Left cardiac atrium (tissue), 4 donors: ENCODE measurements at regions not wholly inside any gene's neighbourhood (a gene's known extent, or its start where the extent isn't known, plus 50 kb on each side); places are given as distances from the start of the nearest gene placed in this dataset.

Source experiments
- ATAC-seq, 2 donors: fragments of 200-7000 bp; cut with Tn5 transposase; one replicate each; pipeline ENCODE4 v1.9.1; 2020; ENCODE audit warnings: mild to moderate bottlenecking in 2 of 2, moderate library complexity in 2 of 2
- DNase-seq: peaks from one replicate; pipeline ENCODE4 v3.0.0-alpha.2; 2020
- intact Hi-C, 2 donors: fragments of 100-400 bp; cut with DNase I; formaldehyde crosslinking; loops; one replicate each; pipeline versions ENCODE4 v1.14.1 to v1.15.1; 2022 to 2023
- donor health status: DM: no; HTN: yes; CAD: no.
- donor health status: DM: no; HTN: yes; CAD: no; lungs with severe emphysema.
- donor health status: DM: yes; HTN: yes; CAD: no.
- donor health status: Dilated cardiomyopathy.

DNA sequence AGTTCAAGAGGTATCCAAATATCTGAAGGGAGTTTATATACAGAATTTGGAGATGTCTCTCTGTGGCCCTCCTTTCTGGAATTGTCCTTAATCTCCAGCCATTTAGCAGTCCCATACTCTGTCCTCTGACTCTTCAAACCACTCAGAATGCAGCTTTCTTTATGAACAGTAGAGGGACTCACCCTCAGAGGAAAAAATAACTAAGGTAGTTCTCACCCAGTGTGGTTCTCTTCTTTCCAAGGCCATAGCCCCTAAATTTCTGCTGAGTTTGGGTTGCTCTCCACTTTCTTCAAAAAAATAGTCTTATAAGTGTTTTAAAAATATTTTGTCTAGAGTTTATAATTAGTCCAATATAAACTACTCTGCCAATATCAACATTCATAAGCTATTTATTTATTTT, 369.7 kb downstream of the MATN1 start:
- DNase-seq (no peak), ATAC-seq (no peak)
- intact Hi-C loops, result loop anchor here in 1 of 2 donors (10.0 kb wide), 1 partner anchor 351 kb away; no protein-coding TSS in a partner anchor

DNA sequence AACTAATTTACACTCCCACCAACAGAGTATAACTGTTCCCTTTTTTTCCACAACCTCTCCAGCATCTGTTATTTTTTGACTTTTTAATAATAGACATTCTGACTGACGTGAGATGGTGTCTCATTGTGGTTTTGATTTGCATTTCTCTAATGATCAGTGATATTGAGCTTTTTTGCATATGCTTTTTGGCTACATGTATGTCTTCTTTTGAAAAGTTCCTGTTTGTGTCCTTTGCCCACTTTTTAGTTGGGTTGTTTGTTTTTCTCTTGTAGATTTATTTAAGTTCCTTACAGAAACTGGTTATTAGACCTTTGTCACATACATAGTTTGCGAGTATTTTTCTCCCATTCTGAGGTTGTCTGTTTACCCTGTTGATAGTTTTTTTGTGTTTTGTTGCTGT, 375.2 kb downstream of the MATN1 start:
- intact Hi-C loops, result no loop called here
- no peak for ATAC-seq

DNA sequence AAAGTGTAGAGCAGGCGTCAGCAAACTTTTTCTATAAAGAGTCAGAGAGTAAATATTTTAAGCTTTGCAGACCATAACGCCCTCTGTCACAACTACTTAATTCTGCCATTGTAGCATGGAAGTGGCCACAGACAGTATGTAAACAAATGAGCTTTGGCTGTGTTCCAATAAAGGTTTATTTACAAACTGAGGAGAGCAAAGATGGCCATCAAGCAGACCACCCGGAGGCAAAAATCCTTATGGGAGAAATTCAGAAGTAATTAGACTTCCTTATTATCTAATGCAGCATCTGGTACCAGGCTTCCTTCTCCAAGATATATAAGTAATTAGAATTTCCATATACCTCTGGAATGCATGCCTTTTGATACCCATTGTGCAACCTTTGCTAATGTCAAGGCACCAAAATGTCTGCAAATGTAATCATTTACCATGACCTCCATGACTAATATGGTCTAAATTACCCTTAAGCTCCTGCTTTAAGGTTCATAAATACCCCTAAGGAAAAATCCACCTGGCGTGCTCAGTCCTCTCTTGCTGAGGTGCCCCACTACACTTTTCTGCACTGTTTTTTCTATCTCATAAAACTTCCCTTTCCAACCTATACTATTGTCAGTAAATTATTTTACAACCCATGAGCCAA, 377.8 kb downstream of the MATN1 start:
- intact Hi-C loops, result no loop called here
- ATAC-seq, result no peak
- DNase-seq, result no peak

More for the DNA sequence above, 375.2 kb downstream of the MATN1 start:
- DNase-seq, result no peak

DNA sequence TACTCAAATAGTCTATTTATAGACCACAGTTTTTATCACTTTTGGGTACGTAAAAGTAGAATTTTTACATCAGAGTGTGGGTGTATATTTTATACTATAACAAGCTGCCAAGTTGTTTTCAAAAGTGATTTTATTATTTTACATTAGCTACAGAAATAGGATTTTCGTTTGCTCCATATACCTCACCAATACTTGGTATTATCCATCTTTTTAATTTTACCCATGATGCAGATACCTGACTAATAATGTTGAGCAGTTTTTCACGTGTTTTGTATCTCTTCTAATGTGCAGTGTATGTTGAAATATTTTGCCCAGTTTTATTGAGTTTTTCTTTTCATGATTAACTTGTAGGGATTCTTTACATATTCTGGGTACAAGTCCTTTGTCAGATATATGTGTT, 379.8 kb downstream of the MATN1 start:
- no peak for ATAC-seq
- intact Hi-C loops, result no loop called here

DNA sequence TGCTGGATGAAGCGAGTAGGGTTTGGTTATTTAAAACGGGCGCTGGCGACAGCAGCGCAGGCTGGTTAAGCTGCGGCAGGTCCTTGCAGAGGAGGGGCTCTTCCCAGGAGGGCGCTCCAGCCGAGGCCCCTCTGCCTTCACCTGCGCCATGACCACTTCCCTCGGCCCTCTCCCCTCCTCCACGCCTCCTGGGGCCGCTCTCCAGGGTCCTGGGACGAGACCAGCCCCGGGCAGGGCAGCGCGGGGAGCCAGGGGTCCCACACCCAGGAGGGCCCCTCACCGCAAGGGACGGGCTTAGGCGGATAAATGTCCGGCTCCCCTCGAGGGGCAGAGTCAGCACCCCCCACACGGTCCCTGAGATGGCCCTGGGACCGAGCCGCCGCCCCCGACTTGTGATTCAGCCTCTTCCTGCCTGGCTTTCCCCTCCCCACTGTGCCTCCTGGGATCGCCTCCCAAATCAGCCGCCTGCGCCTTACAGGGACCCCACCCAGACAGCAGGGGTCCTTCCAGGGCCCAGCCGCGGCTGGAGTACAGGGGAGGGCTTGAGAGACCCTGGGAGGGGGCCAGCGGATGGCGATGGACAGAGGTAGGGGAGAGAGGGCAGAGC, 380.7 kb downstream of the MATN1 start:
- no peak for ATAC-seq
- intact Hi-C loops, result no loop called here
- no peak for DNase-seq

More for the DNA sequence above, 379.8 kb downstream of the MATN1 start:
- DNase-seq, result no peak

DNA sequence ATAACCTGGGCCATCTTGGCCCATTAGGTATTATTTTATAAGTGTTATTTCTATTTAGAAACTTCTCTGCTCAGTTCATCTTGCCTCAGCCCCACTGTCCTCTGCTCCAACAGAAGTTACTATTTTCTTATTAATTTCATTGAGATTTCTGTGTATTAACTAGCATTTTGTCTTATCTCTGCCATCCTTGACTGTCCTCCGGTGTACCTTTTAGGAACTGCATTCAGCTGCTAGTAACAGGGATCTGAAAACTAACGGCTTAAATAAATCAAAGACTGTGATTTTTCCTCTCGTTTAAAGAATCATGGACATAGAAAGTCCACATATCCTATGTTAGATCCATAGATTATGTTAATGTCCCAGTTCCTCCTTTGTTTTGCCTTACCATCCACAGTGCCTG, 382.5 kb downstream of the MATN1 start:
- ATAC-seq (no peak), DNase-seq (no peak)
- intact Hi-C loops, result no loop called here

DNA sequence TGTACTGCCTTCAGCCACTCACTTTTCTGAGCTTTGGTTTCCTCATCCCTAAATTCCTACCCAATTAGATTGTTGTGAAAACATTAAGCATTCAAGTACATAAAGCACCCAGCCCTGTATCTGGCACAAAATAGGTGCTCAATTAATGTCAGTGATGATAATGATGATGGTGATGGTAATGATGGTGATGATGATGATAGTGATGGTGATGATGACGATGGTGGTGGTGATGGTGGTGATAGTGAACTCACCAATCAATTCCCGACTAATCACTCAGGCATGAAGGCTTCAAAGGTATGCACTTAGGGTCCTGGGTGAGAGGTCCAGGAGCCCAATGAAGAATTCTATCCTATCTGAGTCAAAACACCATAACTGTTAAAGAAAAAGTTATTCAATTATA, 383.5 kb downstream of the MATN1 start:
- DNase-seq, result no peak
- no peak for ATAC-seq
- intact Hi-C loops, result no loop called here

DNA sequence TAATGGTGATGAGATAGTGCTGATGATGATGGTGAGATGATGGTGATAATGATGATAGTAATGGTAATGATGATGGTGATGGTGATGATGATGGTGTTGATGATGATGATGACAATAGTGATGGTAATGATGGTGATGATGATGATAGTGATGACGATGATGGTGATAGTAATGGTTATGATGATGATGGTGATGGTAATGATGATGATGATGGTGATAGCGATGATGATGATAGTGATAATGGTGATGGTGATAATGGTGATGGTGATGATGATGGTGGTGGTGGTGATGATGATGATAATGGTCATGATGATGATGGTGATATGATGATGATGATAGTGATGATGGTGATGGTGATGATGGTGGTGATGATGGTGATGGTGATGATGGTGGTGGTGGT, 384.6 kb downstream of the MATN1 start:
- intact Hi-C loops, result no loop called here
- ATAC-seq (no peak), DNase-seq (no peak)

DNA sequence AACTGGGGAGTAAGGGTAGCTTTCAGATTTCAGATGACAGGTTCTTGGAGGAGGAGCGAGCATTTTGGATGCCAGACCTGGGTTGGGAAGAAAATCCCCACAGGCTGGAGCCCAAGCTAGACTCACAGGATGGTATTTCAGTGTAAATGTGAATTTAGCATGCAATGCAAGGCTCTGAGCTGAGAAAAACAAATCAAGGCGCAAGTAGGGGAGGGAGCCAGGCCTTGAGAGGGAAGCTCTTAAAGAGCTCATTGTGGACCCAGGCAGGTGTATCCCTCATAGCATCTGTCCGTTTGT, 386.1 kb downstream of the MATN1 start:
- ATAC-seq, result no peak
- DNase-seq, result no peak
- intact Hi-C loops, result no loop called here

DNA sequence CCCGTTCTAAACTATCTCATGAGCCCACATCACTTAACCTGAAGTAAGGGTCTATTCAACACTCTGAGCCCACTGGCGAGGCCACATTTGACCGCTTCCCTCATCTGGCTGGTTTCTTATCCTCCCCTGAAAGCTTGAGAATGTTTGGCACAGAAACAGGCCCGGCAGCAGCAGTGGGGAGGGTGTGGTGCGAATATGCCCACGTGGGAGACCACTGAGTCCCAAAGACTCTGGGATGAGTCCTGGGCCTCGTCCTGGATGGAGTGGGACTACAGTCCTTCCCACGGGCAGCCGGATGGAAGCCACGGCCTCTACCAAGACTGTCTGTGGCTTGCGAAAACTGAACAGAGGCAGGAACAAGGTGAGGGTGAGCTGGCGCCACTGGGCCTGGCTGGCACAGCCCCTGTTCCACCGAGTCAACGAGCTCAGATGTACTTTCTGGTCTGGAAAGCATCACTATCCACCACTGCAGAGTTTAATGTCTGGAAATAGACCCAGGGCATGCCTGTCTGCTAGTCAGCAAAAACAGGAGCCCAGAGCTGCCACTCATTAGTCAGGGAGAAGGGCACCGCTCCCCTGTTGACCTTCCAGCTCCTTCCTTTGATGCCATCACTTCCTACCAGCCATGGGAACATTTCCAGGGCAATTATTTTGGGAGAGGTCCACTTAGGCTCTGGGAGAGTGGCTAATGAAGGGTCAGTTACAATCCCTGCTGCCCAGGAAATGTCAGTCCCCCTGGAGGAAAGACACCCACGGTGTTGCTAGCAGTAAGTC, 386.6 kb downstream of the MATN1 start:
- ATAC-seq (no peak), DNase-seq (no peak)
- intact Hi-C loops, result no loop called here

DNA sequence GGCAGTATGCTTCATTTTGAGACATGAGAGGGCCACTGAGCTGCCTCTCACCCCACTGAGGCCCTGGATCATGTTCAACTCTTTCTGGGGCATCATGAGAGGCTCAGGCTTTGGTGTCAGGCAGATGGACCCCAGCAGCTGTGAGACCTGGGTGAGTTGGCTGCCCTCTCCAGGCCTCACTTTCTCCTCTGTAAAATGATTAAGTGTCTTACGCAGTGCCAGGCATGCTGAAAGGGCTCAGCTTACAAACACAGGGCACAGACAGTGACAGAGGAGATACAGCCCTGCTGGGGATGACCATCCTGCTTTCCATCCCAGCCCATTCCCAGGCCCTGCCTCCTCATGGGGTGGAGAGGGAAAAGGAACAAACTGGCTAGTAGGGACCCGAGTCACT, 387.4 kb downstream of the MATN1 start:
- intact Hi-C loops, result no loop called here
- ATAC-seq (no peak), DNase-seq (no peak)

DNA sequence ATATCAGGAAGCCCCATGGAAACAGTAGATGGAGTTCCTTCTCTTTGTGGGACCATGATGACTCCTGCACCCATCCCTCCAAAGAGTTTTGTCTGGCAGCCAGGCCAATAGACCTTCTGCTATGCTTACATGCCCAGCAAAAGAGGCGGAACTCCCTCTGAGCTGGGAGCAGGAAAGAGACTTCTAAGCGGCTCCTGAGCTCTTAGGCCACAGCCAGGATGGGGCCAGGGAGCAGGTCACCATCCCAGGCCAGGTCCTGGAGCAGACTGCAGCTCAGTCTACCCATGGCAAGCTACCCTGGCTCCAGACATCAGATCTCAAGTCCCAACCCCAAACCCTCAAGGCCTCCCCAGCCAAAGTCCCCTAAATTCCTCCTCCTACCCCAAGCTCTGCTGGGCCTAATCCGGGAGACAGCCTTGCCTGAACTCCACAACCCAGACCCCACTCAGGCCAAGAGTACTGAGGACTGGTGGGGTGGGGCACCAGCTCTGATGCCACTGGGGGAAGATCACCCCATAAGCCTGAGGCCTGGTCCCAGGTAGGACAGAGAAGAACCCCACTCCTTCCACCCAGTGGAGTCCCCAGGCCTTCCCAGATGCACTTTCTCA, 387.9 kb downstream of the MATN1 start:
- DNase-seq (no peak), ATAC-seq (no peak)
- intact Hi-C loops, result no loop called here

DNA sequence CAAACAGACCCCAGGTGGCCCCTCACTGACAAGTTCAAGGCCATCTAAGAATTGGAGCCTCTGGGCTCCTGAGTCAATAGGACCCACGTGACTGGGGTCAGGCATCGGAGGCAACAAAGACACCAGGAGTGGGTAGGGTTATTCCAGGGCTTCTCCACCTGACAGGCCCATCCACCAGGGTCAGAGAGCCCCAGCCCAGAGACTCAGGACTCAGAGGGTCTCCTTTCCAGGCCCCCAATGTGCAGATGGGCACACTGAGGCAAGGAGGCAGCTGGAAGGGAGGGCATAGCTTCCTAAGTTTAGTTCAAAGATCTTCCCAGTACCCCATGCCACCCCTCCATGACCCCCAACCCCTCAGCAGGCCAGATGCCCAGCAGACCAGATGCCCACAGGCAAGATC, 388.6 kb downstream of the MATN1 start:
- ATAC-seq (no peak), DNase-seq (no peak)

DNA sequence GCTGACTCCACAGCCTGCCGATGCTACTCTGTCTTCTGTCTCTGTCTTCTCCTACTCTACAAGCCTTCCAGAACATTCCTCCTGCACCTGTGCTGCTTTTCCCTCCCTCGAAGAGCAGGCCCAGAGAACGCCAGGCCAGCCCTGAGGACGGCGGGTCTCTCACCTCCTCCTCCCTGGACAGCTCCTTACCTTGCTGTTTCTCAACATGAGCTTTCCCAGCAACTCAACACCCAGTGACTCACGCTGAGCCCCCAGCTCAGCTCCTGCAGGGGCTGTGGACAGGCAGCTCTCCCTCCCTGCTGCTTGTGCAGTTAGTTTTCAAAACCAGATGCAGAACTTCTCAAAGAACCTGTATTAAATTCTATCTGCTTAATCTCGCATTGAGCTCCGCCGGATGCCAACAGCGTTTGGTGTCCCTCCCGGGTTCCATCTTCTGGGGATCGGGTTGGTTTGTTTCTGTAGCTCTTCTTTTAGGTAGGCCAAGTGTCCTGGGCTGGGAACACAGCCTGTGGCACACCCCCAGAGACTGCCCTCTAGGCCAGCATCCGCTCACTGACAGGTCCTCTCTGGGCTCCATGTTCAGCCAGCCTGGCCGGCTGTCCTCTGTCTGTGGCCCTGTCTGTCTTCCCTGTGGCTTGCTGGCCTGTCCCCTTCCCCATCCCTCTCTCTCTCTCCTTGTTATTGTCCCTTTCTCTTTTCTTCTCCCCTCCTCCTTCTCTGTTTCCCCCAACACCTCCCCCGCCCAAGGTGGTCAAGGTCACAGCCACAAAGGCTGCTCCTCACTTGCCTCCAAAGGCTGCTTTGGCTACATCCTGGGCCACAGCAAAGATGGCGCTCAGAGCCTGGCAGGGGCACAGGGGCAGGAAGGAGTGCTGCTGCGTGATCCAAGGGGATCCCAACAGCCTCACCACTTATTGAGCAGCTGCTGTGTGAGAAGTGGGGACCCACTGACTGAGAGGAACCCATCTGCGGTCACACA, 391.0 kb downstream of the MATN1 start:
- intact Hi-C loops, result no loop called here
- no peak for DNase-seq
- no peak for ATAC-seq

More for the DNA sequence above, 388.6 kb downstream of the MATN1 start:
- intact Hi-C loops, result no loop called here

DNA sequence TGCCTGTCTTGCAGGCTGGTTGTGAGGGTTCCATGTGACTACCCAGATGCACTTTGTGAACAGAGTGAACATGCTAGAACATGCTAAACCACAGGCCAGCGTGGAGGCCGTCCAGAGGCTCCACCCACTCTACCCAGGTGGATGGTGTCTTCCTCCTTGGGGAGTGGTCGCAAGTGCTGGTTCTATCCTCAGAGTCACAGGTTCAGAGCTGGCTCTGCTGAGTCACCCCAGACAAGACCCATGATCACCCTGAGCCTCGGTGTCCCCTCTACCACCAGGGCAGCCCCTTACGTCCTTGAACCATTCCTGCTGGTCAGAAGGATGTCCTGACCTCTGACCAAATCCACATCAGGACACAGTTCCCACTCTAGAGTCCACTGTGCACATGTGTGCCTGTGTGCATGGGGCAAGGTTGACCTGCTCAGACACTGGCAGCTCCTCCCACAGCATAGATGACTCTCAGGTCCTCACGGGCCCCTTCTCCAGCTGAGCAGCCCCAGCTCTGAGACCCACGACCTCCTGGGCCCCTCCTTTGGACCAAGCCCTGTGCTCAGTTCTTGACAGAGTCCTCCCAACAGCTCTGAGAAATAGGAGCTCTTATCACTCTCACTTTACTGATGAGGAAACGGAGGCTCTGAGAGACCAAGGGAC, 391.8 kb downstream of the MATN1 start:
- no peak for DNase-seq
- no peak for ATAC-seq
- intact Hi-C loops, result no loop called here

DNA sequence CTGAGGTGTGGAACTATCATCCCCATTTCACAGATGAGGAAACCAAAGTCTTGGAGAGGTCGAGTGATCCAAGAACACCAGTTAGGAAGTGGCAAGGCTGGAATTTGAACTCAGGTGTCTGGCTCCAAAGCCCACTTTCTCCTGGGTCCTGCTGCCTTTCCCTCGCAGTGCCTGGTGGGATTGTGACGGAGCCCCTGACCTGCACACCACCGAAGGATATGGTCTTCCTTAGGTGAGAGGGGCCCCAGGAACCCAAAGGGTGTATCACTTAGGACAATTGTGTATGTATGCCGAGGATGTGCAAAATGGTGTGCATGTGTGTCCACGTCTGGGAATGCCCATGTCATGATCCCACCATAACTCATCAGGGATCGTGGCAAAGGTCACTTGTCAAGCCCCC, 392.7 kb downstream of the MATN1 start:
- ATAC-seq, result no peak
- intact Hi-C loops, result no loop called here
- no peak for DNase-seq

DNA sequence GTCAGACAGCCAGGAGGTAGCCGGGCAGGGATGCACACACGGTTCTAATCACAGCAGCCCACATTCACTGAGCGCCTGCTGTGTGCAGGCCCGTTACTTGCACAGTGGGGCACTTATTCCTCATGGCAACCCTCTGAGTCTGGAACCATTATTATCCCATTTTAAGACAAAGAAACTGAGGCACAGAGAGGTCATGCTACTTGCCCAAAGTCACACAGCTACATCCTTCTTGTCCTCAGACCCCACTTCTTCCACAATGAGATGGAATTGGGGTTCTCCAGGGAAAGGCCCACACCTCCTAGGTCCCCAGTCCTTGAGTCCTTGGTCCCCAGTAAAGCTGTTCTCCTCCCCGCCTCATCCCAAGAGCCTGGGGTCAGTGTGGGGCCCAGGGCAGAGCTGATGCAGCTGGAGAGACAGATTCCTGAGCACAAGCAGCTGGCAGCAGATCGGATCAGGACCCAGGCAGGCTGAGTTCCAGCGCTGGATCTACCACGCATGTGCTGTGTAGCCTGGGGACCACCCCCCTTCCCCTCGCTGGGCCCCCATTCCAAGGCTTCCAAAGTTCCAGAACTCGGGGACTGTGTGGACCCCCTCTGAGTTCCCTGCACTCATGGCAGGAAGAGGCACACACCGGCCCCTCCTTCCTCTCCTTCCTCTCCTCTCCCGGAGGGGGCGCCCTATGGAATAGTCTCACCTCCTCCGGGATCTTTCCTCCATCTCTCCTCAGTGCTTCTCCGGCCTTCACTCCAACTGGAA, 393.4 kb downstream of the MATN1 start:
- DNase-seq, result no peak
- intact Hi-C loops, result no loop called here
- ATAC-seq, result no peak

DNA sequence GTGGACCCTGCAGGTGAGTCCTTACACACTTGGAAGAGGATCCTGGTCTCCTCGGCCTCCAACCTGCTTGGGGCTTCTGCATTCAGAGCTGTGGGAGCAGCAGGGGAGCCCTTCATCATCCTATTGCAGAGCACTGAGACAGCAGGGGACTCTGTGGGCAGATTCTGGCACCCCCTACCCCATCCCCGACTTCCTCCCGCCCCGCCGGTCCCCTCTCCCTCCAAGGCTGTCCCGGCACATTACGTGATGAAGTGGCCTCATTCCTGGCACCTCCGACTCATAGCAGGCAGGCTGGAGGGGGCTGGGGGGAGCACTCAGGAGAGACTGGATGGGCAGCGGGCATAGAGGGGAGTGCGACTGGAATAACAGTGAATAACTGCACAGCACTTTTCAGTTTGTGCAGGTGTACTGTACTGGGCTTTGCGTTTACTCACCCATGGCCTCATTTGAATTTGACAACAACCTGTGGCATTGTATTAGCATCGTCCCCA, 394.1 kb downstream of the MATN1 start:
- DNase-seq (no peak), ATAC-seq (no peak)
- intact Hi-C loops, result no loop called here
